Left lobe of liver (tissue), 2 donors: ENCODE measurements at regions not wholly inside any gene's neighbourhood (a gene's known extent, or its start where the extent isn't known, plus 50 kb on each side); places are given as distances from the start of the nearest gene placed in this dataset.
"Not testable (repeated sequence)": the region's sequence is repeated elsewhere in the genome, so short reads cannot be mapped to it uniquely, and the experiment has no call there.

Experiments
- ATAC-seq: fragments of 200-7000 bp; cut with Tn5 transposase; one replicate; pipeline ENCODE4 v1.9.1; 2020; ENCODE audit warnings: mild to moderate bottlenecking, moderate library complexity
- DNase-seq: peaks from one replicate; pipeline ENCODE4 v3.0.0-alpha.2; 2020; ENCODE audit warnings: low spot score
- donor health status: DM: no; HTN: no; CAD: no; lungs with moderate emphysema.
- donor health status: DM: no; HTN: yes; CAD: no.

DNA sequence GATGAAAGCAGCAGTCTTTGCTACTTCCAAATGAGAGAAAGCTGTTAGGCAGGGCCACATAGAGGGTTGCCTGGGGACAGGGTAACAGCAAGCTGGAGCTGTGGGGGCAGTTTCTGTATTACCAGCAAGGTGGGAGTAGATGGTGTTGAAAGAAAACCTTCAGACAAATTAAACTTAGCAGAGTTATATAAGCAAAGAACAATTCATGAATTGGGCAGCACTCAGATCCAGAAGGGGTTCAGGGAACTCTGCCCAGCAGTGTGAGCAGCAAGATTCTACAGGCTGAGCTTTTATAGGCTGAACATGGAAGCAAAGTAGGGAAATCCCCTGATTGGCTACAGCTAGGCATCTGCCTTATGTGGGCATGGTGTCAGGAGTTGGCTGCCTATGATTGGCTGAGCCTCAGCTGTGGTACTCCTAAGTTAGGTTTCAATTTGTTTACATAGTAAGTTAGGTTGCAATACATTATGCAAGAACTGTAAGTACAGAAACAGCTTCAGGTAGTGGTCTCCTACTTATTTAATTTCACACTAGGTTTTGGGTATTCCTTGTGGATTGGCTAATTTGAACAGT lies 64.1 kb upstream of the TMPRSS2 start:
- no peak for DNase-seq
- ATAC-seq: peak; percentile 10

DNA sequence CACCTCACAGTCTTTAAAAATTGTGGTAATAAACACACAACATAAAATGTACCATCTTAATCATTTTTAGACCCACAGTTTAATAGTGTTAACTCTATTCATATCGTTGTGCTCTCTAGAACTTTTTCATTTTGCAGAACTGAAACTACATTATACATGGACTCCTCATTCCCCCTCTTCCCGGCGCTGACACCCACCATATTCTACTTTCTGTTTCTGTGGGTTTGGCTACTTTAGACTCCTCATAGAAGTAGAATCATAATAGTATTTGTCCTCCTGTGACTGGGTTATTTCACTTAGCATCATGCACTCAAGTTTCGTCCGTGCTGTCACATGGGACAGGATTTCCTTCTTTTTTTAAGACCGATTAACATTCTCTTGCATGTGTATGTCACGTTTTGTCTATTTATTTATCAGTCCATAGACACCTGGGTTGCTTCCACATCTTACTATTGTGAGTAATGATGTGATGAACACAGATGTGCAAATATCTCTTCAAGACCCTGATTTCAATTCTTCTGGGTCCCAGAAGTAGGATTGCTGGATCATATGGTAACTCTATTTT lies 62.9 kb upstream of the TMPRSS2 start:
- ATAC-seq (no peak), DNase-seq (no peak)

DNA sequence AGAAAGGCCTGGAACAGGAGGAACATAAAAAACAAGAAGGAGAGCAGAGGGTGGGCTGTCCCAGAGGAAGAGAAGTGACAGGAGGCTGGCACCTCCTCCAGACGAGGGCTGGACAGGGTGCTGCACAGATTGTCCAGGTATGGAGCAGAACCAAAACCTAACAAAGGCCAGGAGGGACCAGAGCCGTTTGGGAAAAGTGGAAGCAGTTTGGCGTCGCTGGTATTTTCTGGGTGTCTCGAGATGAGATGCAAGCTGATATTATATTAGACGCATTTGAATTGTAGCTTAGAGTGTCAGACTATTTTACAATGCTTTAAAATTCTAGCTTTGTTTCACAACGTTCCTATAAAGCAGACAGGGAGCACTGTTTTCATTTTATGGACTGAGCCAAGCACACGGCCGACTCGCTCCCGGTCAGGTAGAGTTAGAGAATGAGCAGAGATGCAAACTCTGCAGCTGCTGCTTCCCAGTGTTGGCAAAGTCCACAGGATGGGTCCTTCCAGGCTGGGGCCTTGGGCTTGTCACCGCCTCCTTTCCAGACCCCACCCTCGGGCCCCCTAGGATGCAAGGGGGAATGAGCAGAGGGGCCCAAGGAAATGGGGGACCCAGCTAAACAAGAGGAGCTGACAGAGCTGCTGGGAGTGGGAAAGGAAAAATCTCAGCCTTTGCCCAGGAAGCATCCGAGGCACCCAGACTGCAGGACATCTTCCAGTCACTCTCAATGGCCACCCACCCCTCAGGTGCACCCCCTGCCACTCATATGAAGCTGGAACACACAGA lies 60.8 kb upstream of the TMPRSS2 start:
- DNase-seq (no peak), ATAC-seq (no peak)

DNA sequence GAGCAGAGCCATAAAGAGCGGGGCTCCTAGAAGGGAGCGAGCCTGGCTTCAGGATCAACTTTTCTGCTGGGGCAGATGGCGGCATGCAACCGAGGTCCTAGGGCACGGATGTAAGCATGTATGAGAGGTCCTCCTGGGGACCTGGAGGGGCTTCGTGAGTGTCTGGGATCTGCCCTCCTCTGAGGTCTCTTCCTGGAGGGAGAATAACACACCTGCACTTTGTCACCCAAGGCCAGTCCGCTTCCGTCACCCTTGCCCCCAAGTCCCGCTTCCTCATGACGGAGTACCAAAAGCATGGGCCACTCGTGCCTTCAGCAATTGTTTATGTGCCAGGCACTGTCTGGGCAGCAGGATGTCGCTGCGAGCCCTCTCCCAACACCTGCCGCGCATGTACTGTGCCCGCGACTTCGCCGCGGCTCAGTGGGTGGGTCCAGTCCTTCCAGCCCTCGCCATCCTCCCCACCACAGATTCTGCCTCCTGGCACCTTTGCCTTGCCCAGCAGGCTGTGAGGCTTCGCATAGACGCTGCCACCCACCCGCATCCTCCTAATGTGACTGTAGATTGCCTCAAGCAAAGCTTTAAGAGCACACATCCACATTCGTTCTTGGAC lies 60.0 kb upstream of the TMPRSS2 start:
- DNase-seq: no peak
- ATAC-seq: no peak

DNA sequence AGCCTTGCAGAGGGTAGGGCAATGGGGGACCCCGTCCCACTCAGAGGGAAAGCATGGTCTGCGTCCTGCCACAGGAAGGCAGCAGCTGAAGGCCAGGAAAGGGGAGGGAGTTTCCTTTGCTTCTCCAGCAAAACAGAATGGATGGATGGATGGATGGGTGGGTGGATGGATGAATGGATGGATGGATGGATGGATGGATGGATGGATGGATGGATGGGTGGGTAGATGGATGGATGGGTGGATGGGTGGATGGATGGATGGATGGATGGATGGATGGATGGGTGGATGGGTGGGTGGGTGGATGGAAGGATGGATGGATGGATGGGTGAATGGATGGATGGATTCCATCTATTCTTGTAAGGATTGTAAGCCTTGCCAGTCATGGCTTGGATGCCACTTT lies 59.3 kb upstream of the TMPRSS2 start:
- not testable (repeated sequence) for DNase-seq, ATAC-seq

DNA sequence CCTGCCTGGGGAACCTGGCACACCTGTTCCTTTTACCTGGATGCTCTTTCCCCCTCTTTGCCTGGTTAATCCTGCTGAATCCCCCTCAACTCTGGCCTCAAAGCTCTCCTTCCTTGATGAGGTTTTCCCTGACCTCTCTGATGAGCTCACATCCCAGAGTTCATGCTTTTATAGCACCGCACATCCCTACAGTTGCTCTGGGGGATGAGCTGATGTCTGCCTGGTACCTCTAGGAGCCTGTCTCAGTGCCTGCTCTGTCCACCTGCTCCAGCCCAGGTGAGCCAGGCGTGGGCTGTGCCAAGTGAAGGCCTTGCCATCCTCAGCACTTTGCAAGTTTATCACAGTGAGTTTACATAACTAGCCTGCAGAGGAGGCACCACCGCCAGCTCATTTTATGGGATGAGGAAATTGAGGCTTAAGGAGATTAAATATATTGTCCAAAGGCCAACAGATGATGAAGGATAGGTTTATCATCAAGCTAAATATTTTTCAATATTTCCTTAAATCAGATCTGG lies 58.6 kb upstream of the TMPRSS2 start:
- DNase-seq: no peak
- ATAC-seq: no peak

DNA sequence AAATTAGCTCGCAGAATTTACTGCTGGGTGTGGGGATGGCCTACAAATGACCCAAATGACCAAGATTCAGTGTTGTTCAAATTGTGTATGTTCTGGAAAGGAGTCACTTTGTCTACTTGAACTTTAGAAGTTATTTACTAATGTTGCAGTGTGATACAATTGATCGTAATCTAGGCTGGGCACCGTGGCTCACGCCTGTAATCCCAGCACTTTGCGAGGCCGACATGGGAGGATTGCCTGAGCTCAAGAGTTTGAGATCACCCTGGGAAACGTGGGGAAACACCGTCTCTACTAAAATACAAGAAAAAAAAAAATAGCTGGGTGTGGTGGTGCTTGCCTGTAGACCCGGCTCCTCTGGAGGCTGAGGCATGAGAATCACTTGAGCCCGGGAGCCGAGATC lies 57.6 kb upstream of the TMPRSS2 start:
- DNase-seq: no peak
- ATAC-seq: no peak

DNA sequence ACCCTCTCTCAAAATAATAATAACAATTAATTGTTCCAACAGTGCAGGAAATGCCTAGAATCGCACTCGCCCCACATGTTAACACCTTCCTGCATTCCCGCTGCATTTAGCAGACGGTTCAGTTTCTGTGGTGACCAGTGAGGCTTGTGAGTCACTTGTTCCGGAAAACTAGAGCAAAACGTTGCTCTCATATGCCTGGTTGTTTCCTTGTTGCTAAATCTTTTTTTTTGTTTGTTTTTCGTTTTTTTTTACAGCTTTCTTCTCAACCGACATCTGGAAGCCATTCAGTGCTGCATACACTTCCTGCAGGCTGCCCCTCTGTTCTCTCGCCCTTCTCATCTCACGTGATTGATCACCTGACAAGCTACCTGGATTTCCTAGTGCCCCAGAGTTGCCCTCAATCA lies 56.9 kb upstream of the TMPRSS2 start:
- no peak for DNase-seq

DNA sequence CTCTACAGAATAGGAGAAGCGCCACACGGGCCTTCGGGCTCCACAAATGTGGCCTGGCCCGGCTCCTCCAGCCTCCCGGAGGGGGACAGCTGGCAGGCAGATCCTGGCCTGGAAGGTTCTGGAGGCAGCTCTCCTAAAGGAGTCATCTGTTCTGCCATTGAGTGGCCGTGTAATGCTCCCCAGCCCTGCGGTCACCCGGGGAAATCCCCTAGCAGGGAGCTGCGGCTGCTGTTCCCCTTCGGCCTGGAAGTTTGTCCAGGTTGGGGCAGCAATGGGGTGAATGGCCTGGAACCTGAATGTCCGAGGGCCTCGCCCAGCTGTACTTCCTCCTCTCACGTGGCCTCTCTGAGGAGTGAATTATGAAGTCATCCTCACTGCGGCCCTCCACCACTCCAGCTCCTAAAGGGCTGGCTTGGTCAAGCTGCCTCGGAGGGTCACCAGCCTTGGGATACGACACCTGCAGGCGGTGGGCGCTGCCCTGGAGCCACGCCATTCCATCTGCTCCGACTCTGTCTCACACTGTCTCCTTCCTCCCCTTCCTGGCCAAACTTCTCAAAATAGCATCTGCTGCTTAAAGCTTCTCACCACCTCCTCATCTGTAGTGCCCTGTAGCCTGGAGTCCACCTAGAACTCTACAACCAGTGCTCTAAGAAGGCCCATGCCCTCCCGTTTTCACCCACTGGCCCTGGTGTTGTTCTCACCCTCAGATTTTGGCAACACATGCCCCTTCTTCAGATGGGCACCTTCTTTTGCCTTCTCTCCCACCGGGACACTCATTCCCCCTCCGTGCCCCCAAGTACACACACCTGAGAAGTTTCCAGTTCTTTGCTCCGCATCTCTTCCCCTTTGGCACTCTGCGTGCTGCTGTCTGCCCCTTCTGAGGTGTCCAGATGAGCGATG lies 54.4 kb upstream of the TMPRSS2 start:
- DNase-seq (peak; percentile 70), ATAC-seq (peak; percentile 86)

More for the DNA sequence above, 56.9 kb upstream of the TMPRSS2 start:
- peak; percentile 50 for ATAC-seq

DNA sequence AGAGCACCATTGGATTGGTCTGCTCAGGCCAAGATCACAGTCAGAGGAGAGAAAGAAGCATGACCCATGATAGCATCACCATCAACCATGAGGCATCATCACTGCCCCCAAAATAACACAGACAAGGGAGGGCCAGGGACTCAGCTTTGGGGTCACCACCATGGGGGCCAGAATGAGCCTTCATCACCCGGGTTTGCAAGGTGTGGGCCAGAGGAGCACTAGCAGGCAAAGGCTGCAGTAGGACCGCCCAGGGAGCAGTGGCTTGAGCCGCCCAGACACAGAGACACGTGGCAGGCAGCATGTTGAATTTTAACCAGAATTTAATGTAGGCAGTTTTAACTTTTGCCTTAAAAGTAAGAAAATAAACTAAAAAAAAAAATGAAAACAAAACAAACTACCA lies 53.7 kb upstream of the TMPRSS2 start:
- ATAC-seq (peak; percentile 19), DNase-seq (no peak)

DNA sequence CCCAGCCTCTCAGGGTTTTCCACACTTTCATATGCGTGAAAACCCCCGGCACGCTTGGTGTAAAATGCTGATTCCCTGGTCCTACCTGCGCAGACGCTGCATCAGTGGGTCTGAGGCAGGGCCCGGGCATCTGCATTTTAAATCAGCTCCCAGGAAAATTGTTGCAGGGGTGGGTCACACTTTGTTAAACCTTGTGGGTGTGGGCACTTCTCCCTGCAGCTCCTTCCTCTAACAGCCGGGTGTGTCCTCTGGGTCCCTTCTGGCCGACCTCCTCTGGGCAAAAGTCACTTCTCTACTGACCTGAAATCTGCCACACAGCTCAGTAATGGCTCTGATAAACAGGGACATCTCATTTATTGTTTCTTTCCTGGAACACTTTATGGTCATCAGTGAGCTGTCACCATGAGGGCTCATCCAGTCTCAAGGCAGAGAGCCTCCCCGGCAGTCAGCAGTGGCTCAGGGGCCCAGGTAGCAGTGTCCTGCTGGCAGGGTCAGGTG lies 52.8 kb upstream of the TMPRSS2 start:
- DNase-seq: no peak
- no peak for ATAC-seq

DNA sequence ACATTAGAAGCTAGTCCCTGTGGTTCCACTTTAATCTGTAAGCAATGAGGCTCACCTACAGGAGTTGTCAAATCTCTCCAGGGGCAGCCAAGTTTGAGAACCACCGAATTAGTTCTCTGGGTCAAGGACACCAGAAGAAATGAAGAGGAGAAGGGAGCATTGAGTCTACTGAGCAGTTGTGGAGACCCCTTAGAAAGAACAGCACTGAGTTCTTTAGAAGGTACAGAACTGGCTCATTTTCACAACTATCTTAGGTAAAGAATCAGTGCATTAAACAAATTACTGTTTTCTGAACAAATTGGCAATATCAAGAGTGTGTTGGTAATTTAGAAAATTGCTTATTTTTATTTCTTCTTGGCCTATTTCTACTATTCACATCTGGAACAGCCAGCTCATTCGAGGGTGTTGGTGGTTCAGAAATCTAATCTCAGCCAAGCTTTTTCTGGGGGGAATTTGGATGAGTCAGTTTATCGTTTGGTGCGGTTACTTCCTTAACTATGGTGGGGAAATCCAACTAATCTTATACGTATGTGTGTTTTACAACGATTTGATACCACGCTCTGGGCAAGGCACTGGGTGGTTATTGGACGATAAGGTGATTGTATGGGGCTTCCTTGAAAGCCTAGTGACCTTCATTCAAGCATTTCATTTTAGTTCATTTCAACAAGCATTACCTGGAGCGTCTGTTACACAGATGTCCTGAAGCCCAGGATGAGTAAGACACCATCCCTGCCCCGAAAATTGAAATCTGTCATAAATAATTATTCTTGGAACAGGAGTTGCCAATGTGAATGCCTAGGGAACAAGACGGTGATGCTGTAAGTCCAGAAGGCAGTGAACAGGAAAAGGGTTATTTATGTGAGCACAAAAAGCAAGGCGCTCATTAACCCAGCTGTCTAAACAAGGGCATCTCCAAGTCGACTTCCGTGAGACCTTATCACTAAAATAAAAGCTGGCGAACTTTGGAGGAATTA lies 52.0 kb upstream of the TMPRSS2 start:
- ATAC-seq (no peak), DNase-seq (no peak)

DNA sequence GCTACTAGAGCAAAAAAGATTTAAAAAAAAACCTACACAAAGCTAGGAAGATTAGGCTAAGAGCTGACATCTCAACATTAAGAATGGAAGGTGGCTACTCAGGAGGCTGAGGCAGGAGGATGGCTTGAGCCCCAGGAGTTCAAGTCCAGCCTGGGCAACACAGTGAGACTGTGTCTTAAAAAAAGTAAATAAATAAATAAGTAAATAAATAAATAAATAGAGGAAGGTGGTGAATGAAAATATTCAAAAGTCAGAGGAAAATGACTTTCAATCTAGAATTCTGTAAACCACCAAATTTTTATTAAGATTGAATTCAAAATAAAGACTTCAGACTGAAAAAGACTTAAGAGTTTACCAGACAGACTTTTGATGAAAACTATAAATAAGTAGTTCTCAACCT lies 50.9 kb upstream of the TMPRSS2 start:
- DNase-seq (no peak), ATAC-seq (no peak)

DNA sequence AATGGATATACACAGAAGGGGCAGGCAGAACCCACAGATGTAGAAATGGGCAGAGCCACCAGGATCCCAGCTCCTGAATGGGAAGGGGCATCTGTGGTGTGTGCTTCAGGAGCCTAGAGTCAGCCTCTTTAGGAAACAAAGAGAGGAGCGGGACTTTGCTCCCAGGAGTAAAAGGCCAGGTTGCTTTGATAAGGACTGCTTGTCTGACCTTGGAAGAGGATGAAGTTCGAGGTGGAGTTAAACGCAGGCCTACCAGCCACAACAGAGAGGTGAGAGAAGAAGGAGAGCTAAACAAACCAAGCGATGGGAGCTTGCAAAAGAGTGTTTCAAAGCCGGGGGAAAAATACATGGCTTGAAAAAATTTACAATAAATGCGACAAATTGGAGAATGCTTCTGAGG lies 49.9 kb upstream of the TMPRSS2 start:
- DNase-seq (no peak), ATAC-seq (no peak)
